A673 (cell line): ENCODE measurements at regions not wholly inside any gene's neighbourhood (a gene's known extent, or its start where the extent isn't known, plus 50 kb on each side); places are given as distances from the start of the nearest gene placed in this dataset.

Experiments used
- BruUV-seq: library from RNA; stranded (reverse); fragments of 400-500 nt; replicated peaks from 2 replicates; lab custom pipeline; 2021; lab: Mats Ljungman, UMichigan
- CTCF ChIA-PET: fragments of 300-600 bp; sonication (Branson Sonifier 250); formaldehyde crosslinking; loops from one replicate; lab custom pipeline; 2022; ENCODE audit warnings: antibody characterized with exemption; lab: Charles Lee
- POLR2A ChIA-PET: fragments of 300-600 bp; sonication (Branson Sonifier 250); formaldehyde crosslinking; loops from one replicate; lab custom pipeline; 2022; ENCODE audit warnings: antibody characterized with exemption; ENCODE audit not compliant: low non-redundant PET; lab: Charles Lee
- DNase-seq: peaks from one replicate; pipeline ENCODE4 v3.0.0-alpha.2; 2015; ENCODE audit warnings: low spot score
- H3K27ac ChIP-seq: fragments of 200-600 bp; sonication (generic); 2 replicates; pipeline ENCODE4 v1.5.1; 2016; ENCODE audit warnings: mixed run types, low read depth, mild to moderate bottlenecking, mixed read lengths, antibody characterized with exemption, low read length; ENCODE audit not compliant: poor library complexity, severe bottlenecking
- H3K27me3 ChIP-seq: fragments of 200-600 bp; sonication (generic); replicated peaks from 2 replicates; pipeline ENCODE4 v1.6.1; 2017; ENCODE audit warnings: mixed run types, low read depth, mild to moderate bottlenecking, mixed read lengths, antibody characterized with exemption, low read length; ENCODE audit not compliant: insufficient read depth, poor library complexity
- H3K36me3 ChIP-seq: fragments of 200-600 bp; sonication (generic); 2 replicates; pipeline ENCODE4 v1.6.1; 2016; ENCODE audit warnings: mixed run types, mild to moderate bottlenecking, mixed read lengths, antibody characterized with exemption, low read length; ENCODE audit not compliant: insufficient read depth, poor library complexity, severe bottlenecking
- H3K4me1 ChIP-seq: fragments of 200-600 bp; sonication (generic); 2 replicates; pipeline ENCODE4 v1.6.1; 2017; ENCODE audit warnings: mixed run types, mild to moderate bottlenecking, mixed read lengths, antibody characterized with exemption, low read length; ENCODE audit not compliant: insufficient read depth, poor library complexity, severe bottlenecking
- H3K4me3 ChIP-seq: fragments of 200-600 bp; sonication (generic); 2 replicates; pipeline ENCODE4 v1.5.1; 2016; ENCODE audit warnings: low read depth, mixed run types, mild to moderate bottlenecking, mixed read lengths, low read length; ENCODE audit not compliant: poor library complexity, severe bottlenecking
- H3K9me3 ChIP-seq: fragments of 200-600 bp; sonication (generic); 2 replicates; pipeline ENCODE4 v1.6.1; 2016; ENCODE audit warnings: mixed run types, low read depth, mild to moderate bottlenecking, mixed read lengths, antibody characterized with exemption, low read length; ENCODE audit not compliant: poor library complexity, severe bottlenecking
- EZH2 ChIP-seq: fragments of 200-600 bp; sonication (generic); IDR thresholded peaks from 2 replicates; pipeline ENCODE4 v1.6.1; 2017; ENCODE audit warnings: borderline replicate concordance, low read depth, mild to moderate bottlenecking, mixed read lengths, antibody characterized with exemption, low read length; ENCODE audit not compliant: poor library complexity, severe bottlenecking
- intact Hi-C: fragments of 100-400 bp; cut with micrococcal nuclease; formaldehyde crosslinking; loops from one replicate; pipeline ENCODE4 v1.10.0; 2022; ENCODE audit not compliant: unreplicated experiment
- TF ChIP-seq, protein P1 (sequence below): fragments of 300-800, 200-600 bp; sonication (generic); conservative IDR thresholded peaks from 2 replicates; pipeline ENCODE4 v1.5.1; 2017; ENCODE audit warnings: low read depth, mild to moderate bottlenecking, antibody characterized with exemption, low read length, moderate library complexity, mixed read lengths

DNA sequence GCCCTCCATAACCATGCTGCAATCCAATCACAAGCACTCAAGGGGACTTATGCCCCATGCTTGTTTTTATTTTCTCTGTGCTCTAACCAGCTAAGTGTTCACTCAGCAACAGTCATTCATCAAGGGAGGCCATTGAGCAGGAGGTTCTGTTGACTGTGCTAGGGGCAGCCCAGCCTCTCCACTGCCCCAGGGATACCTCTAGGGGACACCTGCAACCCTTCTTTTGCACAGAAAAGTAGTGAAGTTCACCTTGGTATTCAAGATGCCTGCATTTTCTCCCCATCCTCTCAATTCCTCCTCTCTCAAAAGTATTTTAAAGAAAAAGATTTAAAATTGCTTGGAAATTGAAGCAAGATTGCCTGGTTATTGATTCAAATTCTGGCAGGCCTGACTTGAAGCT, 124.7 kb upstream of the GNAO1 start:
- CTCF ChIA-PET, result no interaction called here
- no peak for DNase-seq
- no peak for TF ChIP-seq EZH2
- TF ChIP-seq, protein P1, sequence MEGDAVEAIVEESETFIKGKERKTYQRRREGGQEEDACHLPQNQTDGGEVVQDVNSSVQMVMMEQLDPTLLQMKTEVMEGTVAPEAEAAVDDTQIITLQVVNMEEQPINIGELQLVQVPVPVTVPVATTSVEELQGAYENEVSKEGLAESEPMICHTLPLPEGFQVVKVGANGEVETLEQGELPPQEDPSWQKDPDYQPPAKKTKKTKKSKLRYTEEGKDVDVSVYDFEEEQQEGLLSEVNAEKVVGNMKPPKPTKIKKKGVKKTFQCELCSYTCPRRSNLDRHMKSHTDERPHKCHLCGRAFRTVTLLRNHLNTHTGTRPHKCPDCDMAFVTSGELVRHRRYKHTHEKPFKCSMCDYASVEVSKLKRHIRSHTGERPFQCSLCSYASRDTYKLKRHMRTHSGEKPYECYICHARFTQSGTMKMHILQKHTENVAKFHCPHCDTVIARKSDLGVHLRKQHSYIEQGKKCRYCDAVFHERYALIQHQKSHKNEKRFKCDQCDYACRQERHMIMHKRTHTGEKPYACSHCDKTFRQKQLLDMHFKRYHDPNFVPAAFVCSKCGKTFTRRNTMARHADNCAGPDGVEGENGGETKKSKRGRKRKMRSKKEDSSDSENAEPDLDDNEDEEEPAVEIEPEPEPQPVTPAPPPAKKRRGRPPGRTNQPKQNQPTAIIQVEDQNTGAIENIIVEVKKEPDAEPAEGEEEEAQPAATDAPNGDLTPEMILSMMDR, result no peak
- no peak overlapping the region for H3K27ac ChIP-seq
- no TSS peak for BruUV-seq
- POLR2A ChIA-PET, result no interaction called here
- no peaks in the 10 kb centered on the region for H3K4me1 ChIP-seq
- H3K36me3 ChIP-seq, result no peaks in the 10 kb centered on the region
- H3K27me3 ChIP-seq, result peaks cover 11% of the 10 kb centered on the region
- no peaks in the 10 kb centered on the region for H3K9me3 ChIP-seq
- H3K4me3 ChIP-seq, result no peak overlapping the region
- intact Hi-C loops, result no loop called here

DNA sequence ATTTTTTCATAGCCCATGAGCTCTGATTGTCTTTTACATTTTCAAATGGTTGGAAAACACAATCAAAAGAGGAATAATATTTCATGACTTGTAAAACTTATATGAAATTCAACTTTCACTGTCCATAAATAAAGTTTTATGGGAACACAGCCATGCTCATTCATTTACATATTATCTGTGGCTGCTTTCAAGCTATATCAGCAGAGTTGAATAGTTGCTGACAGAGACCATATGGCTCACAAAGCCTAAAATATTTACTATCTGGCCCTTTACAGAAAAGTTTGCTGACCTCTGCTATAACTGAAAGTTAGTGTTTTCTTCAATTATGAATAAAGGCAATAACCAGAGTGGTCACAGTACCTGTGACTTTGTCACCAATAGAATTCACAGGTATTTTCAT, 128.2 kb upstream of the GNAO1 start:
- intact Hi-C loops, result no loop called here
- no peak overlapping the region for H3K27ac ChIP-seq
- H3K9me3 ChIP-seq, result no peaks in the 10 kb centered on the region
- H3K4me3 ChIP-seq, result no peak overlapping the region
- TF ChIP-seq, protein P1, result no peak
- TF ChIP-seq EZH2, result no peak
- BruUV-seq, result no TSS peak
- ChIA-PET POLR2A (no interaction called here), CTCF (no interaction called here)
- H3K36me3 ChIP-seq, result no peaks in the 10 kb centered on the region
- H3K27me3 ChIP-seq, result peaks cover 10% of the 10 kb centered on the region
- DNase-seq, result no peak
- no peaks in the 10 kb centered on the region for H3K4me1 ChIP-seq

DNA sequence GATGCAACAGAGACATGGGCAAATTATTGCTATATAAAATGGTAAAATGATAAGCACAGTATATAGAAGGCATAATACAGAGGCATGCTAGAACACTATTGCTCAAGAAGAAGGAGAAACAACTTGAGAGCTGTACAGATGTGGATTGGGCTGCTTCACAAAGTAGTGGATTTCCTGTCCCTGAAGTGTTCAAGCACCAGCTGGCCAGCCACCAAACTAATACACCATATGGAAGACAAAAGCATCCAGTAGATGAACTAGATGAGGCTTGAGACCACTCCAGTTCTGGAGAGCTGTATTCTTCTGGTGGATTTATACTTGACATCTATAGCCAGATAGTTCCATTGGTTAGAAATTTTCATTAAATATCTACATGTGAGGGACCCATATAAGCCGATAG, 134.1 kb upstream of the GNAO1 start:
- no TSS peak for BruUV-seq
- no peak overlapping the region for H3K4me3 ChIP-seq

More for the DNA sequence above, 134.1 kb upstream of the GNAO1 start:
- intact Hi-C loops, result no loop called here
- H3K9me3 ChIP-seq, result no peaks in the 10 kb centered on the region
- CTCF ChIA-PET, result no interaction called here
- no peaks in the 10 kb centered on the region for H3K36me3 ChIP-seq
- DNase-seq, result no peak
- H3K27ac ChIP-seq, result no peak overlapping the region
- peaks cover 40% of the 10 kb centered on the region for H3K27me3 ChIP-seq
- TF ChIP-seq EZH2, result no peak
- TF ChIP-seq, protein P1, result no peak
- H3K4me1 ChIP-seq, result no peaks in the 10 kb centered on the region
- POLR2A ChIA-PET, result no interaction called here
